GM23338 (cell line): ENCODE measurements at regions not wholly inside any gene's neighbourhood (a gene's known extent, or its start where the extent isn't known, plus 50 kb on each side); places are given as distances from the start of the nearest gene placed in this dataset.

Experiments
- ATAC-seq: fragments of 200-7000 bp; cut with Tn5 transposase; 3 replicates; pipeline ENCODE4 v1.9.1; 2020
- DNase-seq: peaks from one replicate; pipeline ENCODE4 v3.0.0-alpha.2; 2015; ENCODE audit warnings: low spot score
- H2AFZ ChIP-seq: fragments of 200-600 bp; sonication (generic); 2 replicates; pipeline ENCODE4 v1.8.0; 2016; ENCODE audit warnings: antibody characterized with exemption, mild to moderate bottlenecking, moderate library complexity
- H3F3A ChIP-seq: fragments of 200-600 bp; sonication (generic); replicated peaks from 2 replicates; pipeline ENCODE4 v1.8.0; 2017; ENCODE audit warnings: antibody characterized with exemption, mixed run types, low read depth
- H3K27ac ChIP-seq: fragments of 200-600 bp; sonication (generic); 2 replicates; pipeline ENCODE4 v1.6.1; 2016; ENCODE audit warnings: low read depth
- H3K27me3 ChIP-seq: fragments of 200-600 bp; sonication (generic); 2 replicates; pipeline ENCODE4 v1.8.0; 2016; ENCODE audit warnings: mild to moderate bottlenecking, mixed run types, moderate library complexity; ENCODE audit not compliant: insufficient read depth
- H3K36me3 ChIP-seq: fragments of 200-600 bp; sonication (generic); 2 replicates; pipeline ENCODE4 v1.8.0; 2016; ENCODE audit warnings: mild to moderate bottlenecking; ENCODE audit not compliant: insufficient read depth
- H3K4me1 ChIP-seq: fragments of 200-600 bp; sonication (generic); 2 replicates; pipeline ENCODE4 v1.8.0; 2016; ENCODE audit warnings: mild to moderate bottlenecking, moderate library complexity; ENCODE audit not compliant: insufficient read depth
- H3K4me2 ChIP-seq: fragments of 200-600 bp; sonication (generic); 2 replicates; pipeline ENCODE4 v1.7.1; 2017; ENCODE audit warnings: mixed run types
- H3K4me3 ChIP-seq: fragments of 200-600 bp; sonication (generic); 2 replicates; pipeline ENCODE4 v1.6.1; 2016; ENCODE audit warnings: mixed run types
- H3K79me2 ChIP-seq: fragments of 200-600 bp; sonication (generic); replicated peaks from 2 replicates; pipeline ENCODE4 v1.8.0; 2017; ENCODE audit warnings: mild to moderate bottlenecking; ENCODE audit not compliant: insufficient read depth
- H3K9me2 ChIP-seq: fragments of 200-600 bp; sonication (generic); 2 replicates; pipeline ENCODE4 v1.8.0; 2017; ENCODE audit not compliant: insufficient read depth
- H4K20me1 ChIP-seq: fragments of 200-600 bp; sonication (generic); replicated peaks from 2 replicates; pipeline ENCODE4 v1.8.0; 2017; ENCODE audit warnings: mild to moderate bottlenecking; ENCODE audit not compliant: insufficient read depth
- H3K27ac Mint-ChIP-seq: 2 replicates; pipeline ENCODE4 v1.8.0; 2020; ENCODE audit warnings: inconsistent platforms, mild to moderate bottlenecking, moderate library complexity, mixed read lengths
- H3K27me3 Mint-ChIP-seq: 3 replicates; pipeline ENCODE4 v1.8.0; 2022; ENCODE audit warnings: low read depth, mild to moderate bottlenecking, moderate library complexity, mixed read lengths, inconsistent platforms; ENCODE audit not compliant: insufficient read depth, poor library complexity
- H3K36me3 Mint-ChIP-seq: 3 replicates; pipeline ENCODE4 v1.8.0; 2021; ENCODE audit warnings: low read depth, mild to moderate bottlenecking, inconsistent platforms, moderate library complexity, mixed read lengths
- H3K4me1 Mint-ChIP-seq: 3 replicates; pipeline ENCODE4 v1.8.0; 2020; ENCODE audit warnings: mild to moderate bottlenecking, inconsistent platforms, mixed read lengths
- H3K4me3 Mint-ChIP-seq: 3 replicates; pipeline ENCODE4 v1.8.0; 2021; ENCODE audit warnings: moderate library complexity, mild to moderate bottlenecking, inconsistent platforms, mixed read lengths
- H3K9me3 Mint-ChIP-seq: 3 replicates; pipeline ENCODE4 v1.8.0; 2020; ENCODE audit warnings: moderate library complexity, mild to moderate bottlenecking, inconsistent platforms, mixed read lengths
- CREB1 ChIP-seq: fragments of 250-450 bp; sonication (Bioruptor Pico); IDR thresholded peaks from 2 replicates; pipeline ENCODE4 v1.5.0; 2020; ENCODE audit warnings: low read depth, mild to moderate bottlenecking, moderate library complexity
- CTCF ChIP-seq, 2 experiments: fragments of 200-600 bp in 1 of 2; sonication (generic) in 1 of 2; conservative IDR thresholded peaks; 2 replicates each; pipeline versions ENCODE4 v1.5.1 to v1.6.1; 2016 to 2017; ENCODE audit warnings: antibody characterized with exemption in 2 of 2, low read depth in 2 of 2, mild to moderate bottlenecking in 2 of 2, moderate library complexity in 1 of 2
- EZH2phosphoT487 ChIP-seq: fragments of 200-600 bp; sonication (generic); IDR thresholded peaks from one replicate; pipeline ENCODE4 v1.8.1; 2018; ENCODE audit warnings: antibody characterized with exemption; ENCODE audit not compliant: unreplicated experiment
- JUNB ChIP-seq: IDR thresholded peaks from one replicate; pipeline ENCODE4 v1.6.1; 2016; ENCODE audit warnings: antibody characterized with exemption; ENCODE audit not compliant: unreplicated experiment
- STAT1 ChIP-seq: IDR thresholded peaks from one replicate; pipeline ENCODE4 v1.6.1; 2016; ENCODE audit warnings: antibody characterized with exemption; ENCODE audit not compliant: unreplicated experiment
- ZNF114 ChIP-seq: fragments of 250-450 bp; sonication (Bioruptor Pico); IDR thresholded peaks from 2 replicates; pipeline ENCODE4 v1.5.0; 2020; ENCODE audit warnings: mild to moderate bottlenecking, moderate library complexity
- ZNF331 ChIP-seq: fragments of 250-450 bp; sonication (Bioruptor Pico); IDR thresholded peaks from 2 replicates; pipeline ENCODE4 v1.5.0; 2020; ENCODE audit warnings: low read depth, mild to moderate bottlenecking, moderate library complexity
- TF ChIP-seq, protein P1 (sequence below): fragments of 250-450 bp; sonication (Bioruptor Pico); IDR thresholded peaks from 2 replicates; pipeline ENCODE4 v1.5.0; 2020; ENCODE audit warnings: mild to moderate bottlenecking, moderate library complexity
- TF ChIP-seq, protein P2 (sequence below): IDR thresholded peaks from one replicate; pipeline ENCODE4 v1.6.1; 2018; ENCODE audit warnings: antibody characterized with exemption; ENCODE audit not compliant: unreplicated experiment

GRCh38 chr14:89648510-89648909 is 231.5 kb upstream of the FOXN3 start (continued):
- TF ChIP-seq, protein P1, sequence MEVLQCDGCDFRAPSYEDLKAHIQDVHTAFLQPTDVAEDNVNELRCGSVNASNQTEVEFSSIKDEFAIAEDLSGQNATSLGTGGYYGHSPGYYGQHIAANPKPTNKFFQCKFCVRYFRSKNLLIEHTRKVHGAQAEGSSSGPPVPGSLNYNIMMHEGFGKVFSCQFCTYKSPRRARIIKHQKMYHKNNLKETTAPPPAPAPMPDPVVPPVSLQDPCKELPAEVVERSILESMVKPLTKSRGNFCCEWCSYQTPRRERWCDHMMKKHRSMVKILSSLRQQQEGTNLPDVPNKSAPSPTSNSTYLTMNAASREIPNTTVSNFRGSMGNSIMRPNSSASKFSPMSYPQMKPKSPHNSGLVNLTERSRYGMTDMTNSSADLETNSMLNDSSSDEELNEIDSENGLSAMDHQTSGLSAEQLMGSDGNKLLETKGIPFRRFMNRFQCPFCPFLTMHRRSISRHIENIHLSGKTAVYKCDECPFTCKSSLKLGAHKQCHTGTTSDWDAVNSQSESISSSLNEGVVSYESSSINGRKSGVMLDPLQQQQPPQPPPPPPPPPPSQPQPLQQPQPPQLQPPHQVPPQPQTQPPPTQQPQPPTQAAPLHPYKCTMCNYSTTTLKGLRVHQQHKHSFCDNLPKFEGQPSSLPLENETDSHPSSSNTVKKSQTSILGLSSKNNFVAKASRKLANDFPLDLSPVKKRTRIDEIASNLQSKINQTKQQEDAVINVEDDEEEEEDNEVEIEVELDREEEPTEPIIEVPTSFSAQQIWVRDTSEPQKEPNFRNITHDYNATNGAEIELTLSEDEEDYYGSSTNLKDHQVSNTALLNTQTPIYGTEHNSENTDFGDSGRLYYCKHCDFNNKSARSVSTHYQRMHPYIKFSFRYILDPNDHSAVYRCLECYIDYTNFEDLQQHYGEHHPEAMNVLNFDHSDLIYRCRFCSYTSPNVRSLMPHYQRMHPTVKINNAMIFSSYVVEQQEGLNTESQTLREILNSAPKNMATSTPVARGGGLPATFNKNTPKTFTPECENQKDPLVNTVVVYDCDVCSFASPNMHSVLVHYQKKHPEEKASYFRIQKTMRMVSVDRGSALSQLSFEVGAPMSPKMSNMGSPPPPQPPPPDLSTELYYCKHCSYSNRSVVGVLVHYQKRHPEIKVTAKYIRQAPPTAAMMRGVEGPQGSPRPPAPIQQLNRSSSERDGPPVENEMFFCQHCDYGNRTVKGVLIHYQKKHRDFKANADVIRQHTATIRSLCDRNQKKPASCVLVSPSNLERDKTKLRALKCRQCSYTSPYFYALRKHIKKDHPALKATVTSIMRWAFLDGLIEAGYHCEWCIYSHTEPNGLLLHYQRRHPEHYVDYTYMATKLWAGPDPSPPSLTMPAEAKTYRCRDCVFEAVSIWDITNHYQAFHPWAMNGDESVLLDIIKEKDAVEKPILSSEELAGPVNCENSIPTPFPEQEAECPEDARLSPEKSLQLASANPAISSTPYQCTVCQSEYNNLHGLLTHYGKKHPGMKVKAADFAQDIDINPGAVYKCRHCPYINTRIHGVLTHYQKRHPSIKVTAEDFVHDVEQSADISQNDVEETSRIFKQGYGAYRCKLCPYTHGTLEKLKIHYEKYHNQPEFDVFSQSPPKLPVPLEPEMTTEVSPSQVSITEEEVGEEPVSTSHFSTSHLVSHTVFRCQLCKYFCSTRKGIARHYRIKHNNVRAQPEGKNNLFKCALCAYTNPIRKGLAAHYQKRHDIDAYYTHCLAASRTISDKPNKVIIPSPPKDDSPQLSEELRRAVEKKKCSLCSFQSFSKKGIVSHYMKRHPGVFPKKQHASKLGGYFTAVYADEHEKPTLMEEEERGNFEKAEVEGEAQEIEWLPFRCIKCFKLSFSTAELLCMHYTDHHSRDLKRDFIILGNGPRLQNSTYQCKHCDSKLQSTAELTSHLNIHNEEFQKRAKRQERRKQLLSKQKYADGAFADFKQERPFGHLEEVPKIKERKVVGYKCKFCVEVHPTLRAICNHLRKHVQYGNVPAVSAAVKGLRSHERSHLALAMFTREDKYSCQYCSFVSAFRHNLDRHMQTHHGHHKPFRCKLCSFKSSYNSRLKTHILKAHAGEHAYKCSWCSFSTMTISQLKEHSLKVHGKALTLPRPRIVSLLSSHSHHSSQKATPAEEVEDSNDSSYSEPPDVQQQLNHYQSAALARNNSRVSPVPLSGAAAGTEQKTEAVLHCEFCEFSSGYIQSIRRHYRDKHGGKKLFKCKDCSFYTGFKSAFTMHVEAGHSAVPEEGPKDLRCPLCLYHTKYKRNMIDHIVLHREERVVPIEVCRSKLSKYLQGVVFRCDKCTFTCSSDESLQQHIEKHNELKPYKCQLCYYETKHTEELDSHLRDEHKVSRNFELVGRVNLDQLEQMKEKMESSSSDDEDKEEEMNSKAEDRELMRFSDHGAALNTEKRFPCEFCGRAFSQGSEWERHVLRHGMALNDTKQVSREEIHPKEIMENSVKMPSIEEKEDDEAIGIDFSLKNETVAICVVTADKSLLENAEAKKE, result no peak
- TF ChIP-seq ZNF114 (CRISPR knock-in tag), result no peak

- DNase-seq, result no peak
- Histone ChIP-seq H3K4me3 (no peak overlapping the region), H3K79me2 (no peaks in the 10 kb centered on the region), H3K27ac (no peak overlapping the region), H3K9me2 (no peaks in the 10 kb centered on the region), H4K20me1 (no peaks in the 10 kb centered on the region), H3K36me3 (no peaks in the 10 kb centered on the region), H3F3A (no peaks in the 10 kb centered on the region; the same call in 1 of the 2 replicates), H3K4me1 (peaks cover 8% of the 10 kb centered on the region; the same call in 1 of the 2 replicates), H3K4me2 (no peak overlapping the region), H2AFZ (no peak overlapping the region), H3K27me3 (no peaks in the 10 kb centered on the region)
- TF ChIP-seq ZNF331 (CRISPR knock-in tag), result no peak
- TF ChIP-seq CTCF (conservative IDR thresholded peaks at IDR 0.05; ENCODE audit: low read depth in 2 of 2), result no peak
- TF ChIP-seq EZH2phosphoT487, result no peak
- no peak for TF ChIP-seq CREB1
- no peak for TF ChIP-seq STAT1
- TF ChIP-seq, protein P2, sequence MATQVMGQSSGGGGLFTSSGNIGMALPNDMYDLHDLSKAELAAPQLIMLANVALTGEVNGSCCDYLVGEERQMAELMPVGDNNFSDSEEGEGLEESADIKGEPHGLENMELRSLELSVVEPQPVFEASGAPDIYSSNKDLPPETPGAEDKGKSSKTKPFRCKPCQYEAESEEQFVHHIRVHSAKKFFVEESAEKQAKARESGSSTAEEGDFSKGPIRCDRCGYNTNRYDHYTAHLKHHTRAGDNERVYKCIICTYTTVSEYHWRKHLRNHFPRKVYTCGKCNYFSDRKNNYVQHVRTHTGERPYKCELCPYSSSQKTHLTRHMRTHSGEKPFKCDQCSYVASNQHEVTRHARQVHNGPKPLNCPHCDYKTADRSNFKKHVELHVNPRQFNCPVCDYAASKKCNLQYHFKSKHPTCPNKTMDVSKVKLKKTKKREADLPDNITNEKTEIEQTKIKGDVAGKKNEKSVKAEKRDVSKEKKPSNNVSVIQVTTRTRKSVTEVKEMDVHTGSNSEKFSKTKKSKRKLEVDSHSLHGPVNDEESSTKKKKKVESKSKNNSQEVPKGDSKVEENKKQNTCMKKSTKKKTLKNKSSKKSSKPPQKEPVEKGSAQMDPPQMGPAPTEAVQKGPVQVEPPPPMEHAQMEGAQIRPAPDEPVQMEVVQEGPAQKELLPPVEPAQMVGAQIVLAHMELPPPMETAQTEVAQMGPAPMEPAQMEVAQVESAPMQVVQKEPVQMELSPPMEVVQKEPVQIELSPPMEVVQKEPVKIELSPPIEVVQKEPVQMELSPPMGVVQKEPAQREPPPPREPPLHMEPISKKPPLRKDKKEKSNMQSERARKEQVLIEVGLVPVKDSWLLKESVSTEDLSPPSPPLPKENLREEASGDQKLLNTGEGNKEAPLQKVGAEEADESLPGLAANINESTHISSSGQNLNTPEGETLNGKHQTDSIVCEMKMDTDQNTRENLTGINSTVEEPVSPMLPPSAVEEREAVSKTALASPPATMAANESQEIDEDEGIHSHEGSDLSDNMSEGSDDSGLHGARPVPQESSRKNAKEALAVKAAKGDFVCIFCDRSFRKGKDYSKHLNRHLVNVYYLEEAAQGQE, result no peak
- no peak for TF ChIP-seq JUNB
- Mint-ChIP-seq H3K4me1 (peaks cover 5% of the 10 kb centered on the region), H3K9me3 (no peaks in the 10 kb centered on the region), H3K27me3 (no peaks in the 10 kb centered on the region), H3K4me3 (no peak overlapping the region), H3K27ac (no peak overlapping the region), H3K36me3 (no peaks in the 10 kb centered on the region)
- no peak for ATAC-seq
Measured at GRCh38 chr14:89646971-89647370, 229.9 kb upstream of the FOXN3 start.
